ENCODE measurements at regions not wholly inside any gene's neighbourhood (a gene's known extent, or its start where the extent isn't known, plus 50 kb on each side); places are given as distances from the start of the nearest gene placed in this dataset.
"Not testable (repeated sequence)": the region's sequence is repeated elsewhere in the genome, so short reads cannot be mapped to it uniquely, and the experiment has no call there.

DNA sequence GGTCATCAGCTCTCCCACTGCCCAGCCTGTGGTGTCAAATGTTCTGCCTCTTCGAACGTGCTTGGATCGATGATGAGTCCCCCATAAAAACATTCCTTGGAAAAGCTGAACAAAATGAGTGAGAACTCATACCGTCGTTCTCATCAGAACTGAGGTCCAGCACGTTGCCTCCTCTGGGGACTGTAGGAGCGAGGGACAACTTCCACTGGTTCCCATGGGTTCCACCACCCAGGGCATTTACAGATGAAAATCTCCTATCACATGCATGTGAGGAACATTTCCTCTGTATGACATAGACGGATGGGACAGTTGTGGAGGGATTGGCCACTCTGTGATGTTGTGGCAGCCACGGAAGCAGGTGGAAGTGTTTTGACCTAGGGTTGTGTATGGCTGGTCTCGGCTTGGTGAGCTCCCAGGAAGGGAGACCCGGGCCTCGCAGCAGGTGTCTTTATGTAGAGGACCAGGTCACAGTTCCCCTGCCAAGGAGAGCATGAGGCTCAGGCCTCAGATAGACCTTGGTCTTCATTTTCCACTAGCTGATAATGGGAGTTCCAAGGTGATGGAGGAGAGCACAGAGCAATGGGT is 113.0 kb downstream of the SNRPN start:
- ATAC-seq, result no peak

DNA sequence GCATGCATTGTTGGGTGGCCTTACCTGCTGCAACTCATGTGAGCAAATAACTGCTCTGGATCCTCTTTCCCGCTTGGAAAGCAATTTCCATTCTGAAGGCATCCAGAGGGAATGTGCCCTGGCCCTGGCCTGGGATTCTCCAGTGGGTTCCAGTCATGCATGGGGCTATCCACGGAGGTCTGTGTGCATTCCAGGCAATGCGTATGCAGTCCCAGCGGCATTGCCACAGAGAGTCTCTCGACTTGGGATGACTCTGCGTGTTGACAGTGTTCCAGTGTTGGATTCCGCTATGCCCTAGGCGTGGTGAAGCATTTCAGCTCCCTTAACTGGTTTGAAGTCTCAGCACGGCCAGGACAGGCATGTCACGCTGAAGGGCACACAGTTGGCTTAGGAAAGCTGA is 113.9 kb downstream of the SNRPN start:
- no peak for ATAC-seq

DNA sequence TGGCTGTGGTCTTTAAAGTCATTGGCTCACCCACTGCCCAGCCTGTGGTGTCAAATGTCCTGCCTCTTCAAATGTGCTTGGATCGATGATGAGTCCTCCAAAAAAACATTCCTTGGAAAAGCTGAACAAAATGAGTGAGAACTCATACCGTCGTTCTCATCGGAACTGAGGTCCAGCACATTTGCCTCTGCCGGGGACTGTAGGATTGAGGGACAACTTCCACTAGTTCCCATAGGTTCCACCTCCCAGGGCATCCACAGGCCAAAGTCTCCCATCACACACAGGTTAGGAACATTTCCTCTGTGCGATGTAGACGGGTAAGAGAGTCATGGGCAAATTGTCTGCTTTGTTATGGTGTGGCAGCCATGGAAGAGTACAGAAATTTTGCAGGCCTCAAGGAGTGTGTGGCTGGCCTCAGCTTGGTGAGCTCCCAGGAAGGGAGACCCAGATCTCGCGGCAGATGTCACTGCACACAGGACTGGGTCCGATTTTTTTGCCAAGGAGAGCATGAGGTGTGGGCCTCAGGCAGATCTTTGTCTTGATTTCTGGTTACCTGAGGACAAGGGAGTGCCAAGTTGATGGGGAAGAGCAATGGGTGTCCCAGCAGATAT is 115.7 kb downstream of the SNRPN start:
- no peak for ATAC-seq

DNA sequence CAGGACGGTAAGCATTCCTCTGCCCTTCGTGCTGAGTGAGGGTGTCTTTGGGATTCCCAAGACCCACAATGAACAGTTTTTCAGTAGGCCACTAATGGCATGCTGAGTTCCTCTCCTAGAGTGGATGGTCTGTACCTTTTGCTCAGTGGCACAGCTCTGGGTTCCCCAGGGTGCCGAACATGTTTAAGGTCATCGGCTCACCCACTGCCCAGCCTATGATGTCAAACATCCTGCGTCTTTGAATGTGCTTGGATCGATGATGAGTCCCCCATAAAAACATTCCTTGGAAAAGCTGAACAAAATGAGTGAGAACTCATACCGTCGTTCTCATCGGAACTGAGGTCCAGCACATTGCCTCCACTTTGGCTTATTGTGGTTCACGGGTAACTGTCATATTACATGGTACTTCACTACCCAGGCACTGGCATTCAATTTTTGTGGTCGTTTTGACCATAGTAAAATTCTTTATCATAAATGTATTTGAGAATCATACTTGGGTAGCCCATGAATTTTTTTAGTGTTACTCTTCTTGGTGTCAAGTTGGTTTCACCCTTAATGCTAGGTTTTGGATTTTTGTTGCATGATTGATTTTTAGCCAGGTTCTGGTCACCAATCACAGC is 118.2 kb downstream of the SNRPN start:
- ATAC-seq, result no peak

DNA sequence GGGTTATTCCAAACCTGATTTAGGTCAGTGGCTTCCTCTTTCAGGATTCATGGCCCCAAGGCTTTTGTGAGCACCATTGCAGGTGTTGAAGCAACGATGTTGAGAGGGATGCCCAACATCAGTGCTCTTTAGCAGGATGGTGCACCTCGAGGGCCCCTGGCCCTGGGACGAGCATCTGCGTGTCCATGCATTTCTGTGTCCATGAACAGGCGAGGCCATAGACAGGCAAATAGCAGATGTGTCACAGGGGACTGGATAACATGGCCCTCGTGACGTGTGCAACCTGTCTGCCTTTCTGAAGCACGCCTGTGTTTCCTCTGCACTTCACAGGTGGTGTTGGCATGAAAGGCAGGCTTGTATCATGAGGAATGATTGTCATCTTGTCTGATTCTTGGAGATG is 132.3 kb downstream of the SNRPN start:
- ATAC-seq, result no peak

DNA sequence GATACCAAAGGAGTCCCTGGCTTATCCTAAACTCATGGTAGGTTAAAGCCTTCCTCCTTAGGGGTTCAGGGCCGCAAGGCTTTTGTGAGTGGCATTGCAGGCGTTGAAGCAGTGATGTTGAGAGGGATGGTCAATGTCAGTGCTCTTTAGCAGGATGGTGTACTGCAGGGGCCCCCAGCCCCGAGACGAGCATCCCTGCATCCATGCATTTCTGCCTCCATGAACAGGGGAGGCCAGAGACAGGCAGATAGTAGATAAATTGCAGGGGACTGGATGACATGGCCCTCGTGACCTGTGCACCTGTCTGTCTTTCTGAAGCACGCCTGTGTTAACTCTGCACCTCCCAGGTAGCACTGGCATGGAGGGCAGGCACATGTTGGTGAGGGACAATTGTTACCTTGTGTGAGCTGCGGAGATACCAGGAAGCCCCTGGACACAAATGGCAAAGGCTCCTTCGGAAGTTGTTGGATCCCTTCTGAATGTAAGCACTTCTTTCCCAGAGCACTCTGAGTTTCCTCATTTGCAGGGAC is 133.5 kb downstream of the SNRPN start:
- ATAC-seq, result no peak

DNA sequence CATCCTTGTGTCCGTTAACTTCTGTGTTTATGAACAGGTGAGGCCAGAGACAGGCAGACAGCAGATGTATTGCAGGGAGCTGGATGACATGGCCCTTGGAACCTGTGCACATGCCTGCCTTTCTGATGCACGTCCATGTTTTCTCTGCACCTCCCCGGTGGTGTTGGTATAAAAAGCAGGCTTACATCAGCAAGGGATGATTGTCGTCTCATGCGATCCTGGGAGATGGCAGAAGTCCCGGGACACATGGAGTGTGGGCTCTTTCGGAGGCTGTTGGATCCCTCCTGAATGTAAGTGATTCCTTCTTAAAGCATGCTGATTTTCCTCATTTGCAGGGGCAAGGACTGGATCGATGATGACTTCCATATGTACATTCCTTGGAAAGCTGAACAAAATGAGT is 134.8 kb downstream of the SNRPN start:
- no peak for ATAC-seq

DNA sequence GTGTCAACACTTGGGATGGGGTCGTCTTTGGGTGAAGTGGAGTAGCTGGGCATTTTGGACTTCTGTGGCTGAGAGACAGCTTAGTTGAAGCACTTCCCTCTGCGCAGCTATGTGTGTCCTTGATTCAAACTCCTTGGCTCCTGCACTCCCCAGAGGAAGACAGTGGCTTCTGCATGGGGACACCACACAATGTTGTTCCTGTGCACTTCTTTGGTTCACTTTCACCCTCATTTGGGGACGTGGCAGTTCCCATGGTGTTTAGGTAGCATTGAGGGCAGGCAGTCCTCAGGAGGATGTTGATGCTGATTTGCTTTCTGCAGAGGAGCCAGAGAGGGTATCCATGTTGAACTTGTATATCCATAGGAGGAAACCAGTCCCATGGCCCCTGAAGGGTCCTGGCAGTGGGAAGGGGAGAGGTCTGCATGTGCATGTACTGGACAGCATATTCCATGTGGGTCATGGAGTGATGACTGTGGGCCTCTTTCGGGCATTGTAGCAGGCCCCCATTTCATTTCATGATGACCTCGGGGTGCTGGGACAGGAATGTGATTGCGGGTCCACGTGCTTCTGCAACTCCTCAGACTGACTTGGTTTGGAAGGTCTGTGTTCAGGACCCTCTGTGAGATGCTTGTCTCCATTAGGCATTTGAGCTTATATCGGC is 135.4 kb downstream of the SNRPN start:
- ATAC-seq, result no peak

DNA sequence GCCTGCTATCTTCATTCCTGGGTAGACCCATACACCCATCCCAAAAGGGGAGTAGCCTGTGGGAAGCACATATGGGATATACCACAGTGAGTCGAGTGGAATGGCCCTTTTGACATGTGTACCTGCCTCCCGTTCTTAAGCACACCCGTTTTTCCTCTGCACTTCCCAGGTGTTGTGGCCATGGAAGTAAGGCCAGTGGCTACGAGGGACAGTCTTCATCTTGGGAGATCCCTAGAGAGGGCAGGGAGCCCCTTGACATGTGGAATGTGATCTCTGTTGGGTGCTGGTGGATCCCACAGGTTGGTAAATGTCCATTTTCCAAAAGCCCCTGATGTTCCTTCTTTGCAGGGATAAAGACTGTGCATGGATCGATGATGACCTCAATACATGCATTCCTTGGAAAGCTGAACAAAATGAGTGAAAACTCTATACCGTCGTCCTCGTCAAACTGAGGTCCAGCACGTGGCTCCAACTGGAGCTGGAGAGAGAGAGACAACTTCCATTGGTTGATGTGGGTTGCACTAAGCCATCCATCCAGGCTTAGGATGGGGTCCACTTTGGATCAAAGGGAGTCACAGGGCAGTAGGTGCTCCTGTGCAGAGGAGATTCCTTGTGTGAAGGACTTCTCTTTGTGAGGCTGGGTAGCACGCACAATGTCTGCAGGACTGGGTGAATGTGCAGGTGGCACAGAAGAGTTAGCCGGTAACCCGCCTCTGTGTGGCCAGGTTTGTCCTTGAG is 136.8 kb downstream of the SNRPN start:
- ATAC-seq, result no peak

DNA sequence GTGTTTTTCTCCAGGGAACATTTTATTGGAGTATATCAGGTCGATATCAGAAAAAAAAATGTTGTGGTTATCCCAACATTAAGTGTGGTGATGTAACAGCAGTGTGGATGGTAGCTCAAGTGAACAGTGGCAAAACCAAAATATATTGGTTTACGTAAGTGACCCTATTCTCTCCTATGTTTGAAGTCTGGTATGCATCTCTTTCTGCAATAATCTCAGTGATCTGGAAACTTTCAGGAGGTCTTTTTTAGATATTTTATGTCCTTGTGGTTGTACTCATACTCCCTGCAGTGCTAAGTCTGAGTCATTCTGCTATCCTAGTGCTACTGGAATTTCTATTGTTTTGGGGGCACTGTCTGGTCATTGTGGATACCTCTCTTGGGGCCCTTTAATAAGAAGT is 137.9 kb downstream of the SNRPN start:
- ATAC-seq, result no peak

DNA sequence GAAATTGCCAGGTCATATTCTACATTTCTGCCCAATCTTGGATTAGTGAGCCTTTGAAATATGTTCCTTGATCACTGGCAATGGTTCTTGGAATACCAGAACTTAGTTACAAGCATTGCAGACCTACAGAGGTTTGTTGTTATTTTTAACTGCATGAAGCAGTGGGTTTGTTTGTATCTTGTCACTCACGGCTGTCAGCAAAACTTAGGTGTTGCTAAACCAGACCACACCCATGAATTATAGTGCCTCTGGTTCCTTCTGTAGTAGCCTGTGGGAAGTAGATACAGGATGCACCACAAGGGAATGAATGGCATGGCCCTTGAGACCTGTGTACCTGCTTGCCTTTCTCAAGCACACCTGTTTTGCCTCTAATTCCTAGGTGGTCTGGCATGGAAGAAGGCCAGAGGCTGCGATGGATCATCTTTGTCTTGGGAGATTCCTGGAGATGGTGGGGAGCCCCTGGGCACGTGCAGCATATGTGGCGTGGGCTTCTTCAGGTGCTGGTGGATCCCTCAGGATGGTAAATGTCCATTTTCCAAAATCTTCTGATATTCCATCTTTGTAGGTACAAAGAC is 138.8 kb downstream of the SNRPN start:
- ATAC-seq, result no peak

DNA sequence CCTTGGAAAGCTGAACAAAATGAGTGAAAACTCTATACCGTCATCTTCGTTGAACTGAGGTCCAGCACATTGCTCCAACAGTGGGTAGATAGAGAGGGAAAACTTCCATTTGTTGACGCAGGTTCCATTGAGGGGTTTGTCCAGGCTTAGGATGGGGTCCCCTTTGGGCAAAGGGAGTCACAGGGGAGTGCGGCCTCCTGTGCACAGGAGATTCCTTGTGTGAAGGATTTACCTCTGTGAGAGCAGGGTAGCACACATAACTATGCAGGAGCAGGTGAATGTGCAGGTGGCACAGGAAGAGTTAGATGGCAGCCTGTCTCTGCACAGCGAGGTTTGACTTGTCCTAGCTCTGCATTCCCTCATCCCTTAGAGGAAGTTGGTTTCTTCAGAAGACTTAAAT is 139.3 kb downstream of the SNRPN start:
- no peak for ATAC-seq

DNA sequence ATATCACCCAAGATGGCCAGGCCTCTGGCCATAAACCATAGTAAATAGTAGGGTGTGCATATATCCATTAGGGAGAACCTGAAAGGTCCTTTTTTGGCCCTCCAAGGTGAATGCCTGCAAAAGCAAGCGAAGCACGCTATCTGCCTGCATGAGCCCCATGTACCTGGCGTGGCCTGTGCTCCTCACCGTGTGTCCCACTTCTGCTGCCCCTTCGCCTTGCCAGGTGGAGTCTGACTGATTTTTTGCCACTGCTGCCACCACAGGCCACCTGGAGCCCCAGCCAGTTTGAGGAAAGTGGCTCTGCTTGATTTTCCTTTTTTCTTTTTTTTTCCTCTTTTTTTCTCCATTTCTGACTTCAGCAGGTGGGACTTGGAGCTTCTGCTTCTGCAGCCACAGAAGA is 139.7 kb downstream of the SNRPN start:
- no peak for ATAC-seq

DNA sequence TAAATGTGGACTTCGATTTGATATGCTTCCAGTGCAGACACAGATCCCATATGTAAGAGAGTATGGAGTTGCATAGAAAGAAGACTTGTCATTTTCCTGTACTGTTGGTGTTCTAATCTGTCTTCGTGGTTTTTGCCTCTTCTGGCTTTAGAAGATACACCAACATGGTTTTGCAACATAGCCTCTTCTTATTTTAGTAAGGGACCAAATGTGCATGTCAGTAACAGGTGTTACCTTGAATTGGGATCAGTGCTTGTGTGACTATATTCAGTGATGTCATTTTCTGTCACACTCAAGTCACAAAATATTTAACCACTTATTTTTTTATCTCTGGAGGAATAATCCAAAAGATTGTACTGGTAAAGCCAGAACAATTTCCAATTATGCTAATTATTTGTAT is 140.4 kb downstream of the SNRPN start:
- no peak for ATAC-seq

DNA sequence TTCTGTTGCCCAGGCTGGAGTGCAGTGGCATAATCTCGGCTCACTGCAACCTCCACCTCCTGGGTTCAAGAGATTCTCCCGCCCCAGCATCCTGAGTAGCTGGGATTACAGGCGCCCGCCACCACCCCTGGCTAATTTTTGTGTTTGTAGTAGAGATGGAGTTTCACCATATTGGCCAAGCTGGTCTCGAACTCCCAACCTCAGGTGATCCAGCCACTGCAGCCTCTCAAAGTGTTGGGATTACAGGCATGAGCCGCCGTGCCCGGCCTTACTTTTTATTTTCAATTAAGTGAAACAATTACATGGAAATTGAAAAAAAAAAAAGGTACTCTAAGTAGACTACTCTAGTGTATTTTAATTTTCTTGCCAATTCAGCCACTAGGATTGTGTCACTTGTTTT is 145.2 kb downstream of the SNRPN start:
- not testable (repeated sequence) for ATAC-seq

DNA sequence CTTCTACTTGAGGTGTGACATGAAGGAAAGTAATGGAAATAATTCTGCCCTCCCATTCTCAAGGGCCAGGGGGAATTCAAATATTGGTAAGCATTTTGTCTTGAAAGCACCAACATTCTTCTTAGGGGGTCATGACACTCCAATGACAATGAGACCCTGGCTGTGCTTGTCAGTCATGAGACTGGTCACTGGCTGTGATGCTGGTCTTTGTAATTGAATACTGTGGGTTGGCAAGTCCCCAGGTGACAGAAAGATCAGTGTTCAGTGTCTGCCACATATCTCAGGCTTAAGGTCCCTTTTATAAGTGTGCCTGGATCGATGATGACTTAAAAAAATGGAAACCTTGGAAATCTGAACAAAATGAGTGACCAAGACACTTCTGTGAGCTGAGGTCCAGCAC is 151.4 kb downstream of the SNRPN start:
- no peak for ATAC-seq

DNA sequence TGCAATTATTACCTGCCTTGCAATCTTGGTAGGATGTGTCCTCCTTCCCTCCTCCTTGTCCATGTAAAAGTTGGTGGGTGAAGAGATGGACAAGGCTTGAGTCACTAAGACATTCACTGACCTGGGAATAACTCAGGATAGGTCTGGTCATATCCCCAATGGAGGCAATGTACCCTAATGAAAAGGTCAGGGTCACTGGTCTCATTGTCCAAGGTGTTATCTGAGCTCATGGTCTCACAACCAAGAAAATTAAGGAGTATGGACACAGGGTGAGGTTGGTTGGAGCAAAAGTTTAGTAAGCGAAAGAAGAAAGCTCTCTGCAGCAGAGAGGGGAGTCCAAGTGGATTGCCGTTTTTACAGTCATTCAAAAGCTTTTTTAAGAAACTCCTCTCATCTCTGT is 179.0 kb downstream of the SNRPN start:
- ATAC-seq, result no peak

DNA sequence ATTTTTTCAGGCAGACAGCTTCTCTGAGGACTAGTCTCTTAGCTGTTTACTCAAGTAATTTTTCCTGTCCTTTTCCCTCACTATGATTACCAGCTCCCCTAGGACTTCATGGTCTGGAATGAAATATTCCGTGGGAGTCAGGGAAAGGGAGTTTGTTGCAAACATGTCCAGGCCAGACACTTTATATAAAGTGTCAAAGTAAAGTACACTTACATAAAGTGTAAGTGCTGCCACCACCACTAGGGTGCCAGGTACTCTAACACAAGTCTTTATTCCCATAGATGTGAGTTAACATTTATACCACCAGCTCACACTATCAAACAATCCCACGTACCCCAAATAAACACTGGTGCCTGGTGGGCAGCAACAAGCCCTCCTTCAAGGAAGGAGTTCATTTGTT is 179.8 kb downstream of the SNRPN start:
- ATAC-seq, result no peak

DNA sequence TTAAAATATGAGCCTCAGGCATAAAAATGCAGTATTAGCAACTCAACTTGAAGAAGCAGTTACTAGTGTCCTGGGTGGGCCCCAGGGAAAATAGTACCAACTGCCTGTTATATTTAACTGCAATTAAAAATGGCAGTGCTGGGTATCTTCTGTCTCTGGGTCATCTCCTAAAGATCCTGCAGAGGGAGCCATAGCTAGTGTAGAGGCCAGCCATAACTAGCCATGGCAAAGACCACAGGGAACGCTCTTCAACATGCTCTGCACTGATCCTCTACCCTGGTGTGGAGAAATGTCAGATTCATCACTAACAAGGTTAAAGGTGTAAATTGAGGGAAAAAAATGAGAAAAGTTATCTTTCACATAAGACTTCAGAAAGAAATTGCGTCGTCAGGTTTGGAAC is 181.3 kb downstream of the SNRPN start:
- no peak for ATAC-seq

DNA sequence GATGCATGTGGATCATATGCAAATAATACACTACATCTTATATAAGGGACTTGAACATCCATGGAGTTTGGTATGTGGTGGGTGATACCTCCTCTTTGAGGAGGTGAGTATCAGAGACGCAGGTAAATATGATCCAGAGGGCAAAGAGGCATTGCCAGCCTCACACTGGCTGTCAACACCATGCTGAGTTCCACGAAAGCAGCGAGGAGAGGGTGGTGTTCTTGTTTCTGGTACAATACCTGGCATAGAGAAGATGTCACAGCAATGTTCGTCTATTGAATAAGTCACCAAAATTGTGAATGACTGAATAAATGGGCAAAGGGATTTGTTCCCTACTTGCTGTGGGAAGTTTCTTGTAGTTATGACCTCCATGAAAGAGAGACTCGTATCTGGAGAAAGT is 182.2 kb downstream of the SNRPN start:
- no peak for ATAC-seq

DNA sequence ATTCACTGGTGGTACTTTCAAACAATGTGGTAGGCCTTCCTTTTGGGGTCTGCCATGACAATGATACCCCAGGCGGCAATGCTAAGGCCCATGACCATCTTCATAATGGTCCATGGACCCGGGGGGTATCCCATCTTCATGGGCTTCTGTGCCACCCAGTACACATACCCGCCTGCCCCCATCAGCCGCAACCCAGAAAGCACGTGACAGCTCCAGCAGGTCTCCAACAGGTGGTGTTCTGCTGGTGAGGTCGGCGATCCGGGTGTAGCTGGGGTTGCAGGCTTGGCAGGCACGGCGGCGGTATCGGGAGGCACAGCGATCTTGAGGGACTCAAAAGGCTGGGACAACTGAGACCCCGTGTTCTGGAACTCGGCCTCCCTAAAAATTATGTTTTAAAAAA is 214.5 kb downstream of the SNRPN start:
- ATAC-seq, result no peak

DNA sequence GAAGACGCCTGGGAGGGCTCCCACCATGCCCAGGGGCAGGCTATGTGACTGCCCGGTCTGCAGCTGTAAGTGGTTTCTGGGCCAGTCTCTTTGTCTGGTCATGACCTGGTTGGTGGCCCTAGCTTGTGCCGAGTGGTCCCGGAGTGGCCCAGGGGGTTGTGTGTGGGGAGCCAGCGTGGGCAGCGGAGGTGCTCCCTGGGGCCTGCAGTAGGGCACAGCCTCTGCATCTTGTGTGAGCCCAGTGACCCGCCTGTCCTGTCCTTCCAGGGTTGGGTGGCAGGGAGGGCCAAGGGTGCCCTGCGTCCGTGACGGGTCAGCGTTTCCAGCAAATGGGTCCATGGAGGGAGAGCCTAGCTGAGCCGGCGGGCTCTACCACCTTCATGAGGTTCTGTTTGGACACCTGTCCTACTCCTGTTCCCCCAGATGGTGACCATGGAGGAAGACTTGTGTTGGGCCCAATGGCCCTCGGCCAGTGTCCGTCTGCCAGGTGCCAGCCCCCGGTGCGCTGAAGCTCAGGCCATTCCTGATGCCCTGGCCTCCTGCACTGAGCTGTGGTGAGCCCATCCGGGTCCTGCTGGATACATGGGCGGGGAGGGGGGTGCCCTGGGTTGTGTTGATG is 215.4 kb downstream of the SNRPN start:
- ATAC-seq, result no peak

DNA sequence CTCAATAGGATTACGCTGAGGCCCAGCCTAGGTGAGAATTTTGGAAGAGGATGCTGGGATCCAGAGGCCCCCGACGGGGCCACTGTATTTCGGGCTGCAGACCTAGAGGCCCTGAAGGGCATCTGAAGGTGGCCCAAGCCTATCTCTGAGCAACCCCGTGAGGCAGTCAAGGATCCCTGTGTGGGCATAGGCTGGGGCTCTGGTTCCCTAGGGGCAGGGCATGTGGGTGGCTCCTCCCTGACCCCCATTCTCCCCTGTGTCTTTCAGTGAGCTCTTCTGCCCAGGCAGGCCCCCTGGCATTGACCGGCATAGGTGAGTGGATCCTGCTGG is 216.0 kb downstream of the SNRPN start:
- no peak for ATAC-seq

Data from esophagus mucosa (tissue), 1 donor.